H1 (cell line): ENCODE measurements at regions not wholly inside any gene's neighbourhood (a gene's known extent, or its start where the extent isn't known, plus 50 kb on each side); places are given as distances from the start of the nearest gene placed in this dataset.

Experiments used
- CEBPB ChIP-seq: IDR thresholded peaks from 2 replicates; pipeline ENCODE4 v1.6.1; 2012; ENCODE audit warnings: low read depth, low read length
- CHD1 ChIP-seq: IDR thresholded peaks from 2 replicates; pipeline ENCODE4 v1.6.1; 2012; ENCODE audit warnings: low read depth, low read length, improper control_type of control experiment
- KDM5A ChIP-seq: fragments of 200-600 bp; IDR thresholded peaks from 2 replicates; pipeline ENCODE4 v1.7.1; 2012; ENCODE audit warnings: mild to moderate bottlenecking, low read length, inconsistent platforms, mixed read lengths
- NANOG ChIP-seq: IDR thresholded peaks from 2 replicates; pipeline ENCODE4 v1.6.1; 2011; ENCODE audit warnings: low read length, low read depth, mild to moderate bottlenecking, inconsistent platforms; ENCODE audit not compliant: insufficient read depth, poor library complexity, severe bottlenecking
- NRF1 ChIP-seq: IDR thresholded peaks from 2 replicates; pipeline ENCODE4 v1.6.1; 2011; ENCODE audit warnings: mild to moderate bottlenecking, low read depth, low read length, improper control_type of control experiment
- PHF8 ChIP-seq: fragments of 200-600 bp; sonication (generic); conservative IDR thresholded peaks from 2 replicates; pipeline ENCODE4 v1.7.1; 2012; ENCODE audit warnings: low read depth, mild to moderate bottlenecking, inconsistent platforms, low read length, moderate library complexity
- SIX5 ChIP-seq: IDR thresholded peaks from 2 replicates; pipeline ENCODE4 v1.6.1; 2011; ENCODE audit warnings: mild to moderate bottlenecking, low read depth, low read length
- TCF12 ChIP-seq: IDR thresholded peaks from 2 replicates; pipeline ENCODE4 v1.6.1; 2011; ENCODE audit warnings: low read depth, mild to moderate bottlenecking, low read length
- TEAD4 ChIP-seq: IDR thresholded peaks from 2 replicates; pipeline ENCODE4 v1.6.1; 2012; ENCODE audit warnings: low read depth, low read length, inconsistent platforms, mixed read lengths

- TF ChIP-seq NRF1 (no peak), CEBPB (no peak), KDM5A (no peak), PHF8 (no peak), TCF12 (no peak), SIX5 (no peak), TEAD4 (no peak), NANOG (no peak), CHD1 (no peak)
Observed at GRCh38 chr5:4083591-4084337, 488.1 kb downstream of the IRX1 start (continued).
